ENCODE measurements at regions not wholly inside any gene's neighbourhood (a gene's known extent, or its start where the extent isn't known, plus 50 kb on each side); places are given as distances from the start of the nearest gene placed in this dataset.
"Not testable (repeated sequence)": the region's sequence is repeated elsewhere in the genome, so short reads cannot be mapped to it uniquely, and the experiment has no call there.

GRCh38 chr14:19240387-19240786, 193.8 kb downstream of the POTEG start:
- DNase-seq (ENCODE audit: low read depth in 1 of 2, low spot score in 1 of 2) = not testable (repeated sequence)

GRCh38 chr14:19241451-19241850, 192.7 kb downstream of the POTEG start:
- not testable (repeated sequence) for DNase-seq (ENCODE audit: low read depth in 1 of 2, low spot score in 1 of 2)

DNA sequence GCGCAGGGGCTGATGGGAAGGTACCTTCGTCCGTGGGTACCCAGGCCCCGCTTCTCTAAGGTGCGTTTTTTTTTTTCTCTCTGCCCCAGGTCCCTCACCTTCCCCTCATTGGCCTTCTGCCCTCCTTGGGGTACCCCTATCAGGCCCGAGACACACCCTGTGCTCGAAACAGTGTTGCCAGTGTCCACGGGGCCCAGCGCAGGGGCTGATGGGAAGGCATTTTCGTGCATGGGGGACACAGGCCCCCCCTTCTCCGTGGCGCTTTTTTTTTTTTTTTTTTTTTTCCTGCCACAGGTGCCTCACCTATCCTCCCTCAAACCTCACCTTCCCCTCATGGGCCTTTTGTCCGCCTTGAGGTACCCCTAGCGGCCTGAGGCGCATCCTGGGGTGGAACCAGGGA, 191.6 kb downstream of the POTEG start:
- DNase-seq (ENCODE audit: low read depth in 1 of 2, low spot score in 1 of 2) = not testable (repeated sequence)

GRCh38 chr14:19266908-19267307, 167.2 kb downstream of the POTEG start:
- DNase-seq (ENCODE audit: low read depth in 1 of 2, low spot score in 1 of 2) = not testable (repeated sequence)

GRCh38 chr14:19267636-19268035, 166.5 kb downstream of the POTEG start:
- DNase-seq (ENCODE audit: low read depth in 1 of 2, low spot score in 1 of 2) = not testable (repeated sequence)

- not testable (repeated sequence) for DNase-seq (ENCODE audit: low read depth in 1 of 2, low spot score in 1 of 2)
Observed at GRCh38 chr14:19268047-19268627, 166.0 kb downstream of the POTEG start.

- DNase-seq (ENCODE audit: low read depth in 1 of 2, low spot score in 1 of 2) = not testable (repeated sequence)
Observed at GRCh38 chr14:19272235-19272634, 161.9 kb downstream of the POTEG start.

DNA sequence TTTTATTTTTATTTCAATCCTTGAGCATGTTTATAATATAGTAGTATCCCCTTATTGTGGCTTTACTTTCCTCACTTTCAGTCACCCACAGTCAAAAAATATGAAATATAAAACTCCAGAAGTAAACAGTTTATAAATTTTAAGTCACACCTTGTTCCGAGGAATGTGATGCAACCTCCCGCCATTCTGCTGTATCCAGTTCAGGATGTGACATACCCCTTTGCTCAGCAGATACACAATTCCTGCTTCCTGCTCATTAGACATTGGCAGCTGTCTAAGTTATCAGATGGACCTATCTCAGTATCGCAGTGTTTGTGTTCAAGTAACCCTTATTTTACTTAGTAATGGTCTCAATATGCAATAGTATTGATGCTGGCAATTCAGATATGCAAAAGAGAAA, 144.5 kb downstream of the POTEG start:
- DNase-seq (ENCODE audit: low read depth in 1 of 2, low spot score in 1 of 2) = not testable (repeated sequence)

- not testable (repeated sequence) for DNase-seq (ENCODE audit: low read depth in 1 of 2, low spot score in 1 of 2)
Observed at GRCh38 chr14:19300243-19300642, 133.9 kb downstream of the POTEG start.

GRCh38 chr14:19300838-19301237, 133.3 kb downstream of the POTEG start:
- not testable (repeated sequence) for DNase-seq (ENCODE audit: low read depth in 1 of 2, low spot score in 1 of 2)

GRCh38 chr14:19303844-19304243, 130.3 kb downstream of the POTEG start:
- not testable (repeated sequence) for DNase-seq (ENCODE audit: low read depth in 1 of 2, low spot score in 1 of 2)

GRCh38 chr14:19304442-19304841, 129.7 kb downstream of the POTEG start:
- DNase-seq (ENCODE audit: low read depth in 1 of 2, low spot score in 1 of 2) = not testable (repeated sequence)

DNA sequence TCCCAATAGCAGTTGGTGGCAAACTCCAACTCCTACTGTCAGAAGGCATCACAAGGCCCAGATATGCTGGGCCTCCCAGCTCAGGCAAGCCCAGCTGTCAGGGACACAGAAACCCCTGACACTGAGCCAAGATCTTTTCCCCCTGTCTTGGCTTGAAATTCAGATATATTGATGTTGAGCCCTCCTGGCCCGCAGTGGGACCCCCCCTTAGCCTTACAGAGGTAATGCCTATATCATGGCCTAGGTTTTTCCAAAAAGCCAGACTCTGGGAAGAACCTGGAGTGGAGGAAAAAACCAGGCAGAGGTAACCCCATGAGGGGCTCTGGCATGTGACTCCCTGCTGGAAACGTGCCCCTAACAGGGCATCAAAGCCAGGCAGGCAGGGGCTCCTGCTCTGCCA, 129.2 kb downstream of the POTEG start:
- DNase-seq (ENCODE audit: low read depth in 1 of 2, low spot score in 1 of 2) = not testable (repeated sequence)

DNA sequence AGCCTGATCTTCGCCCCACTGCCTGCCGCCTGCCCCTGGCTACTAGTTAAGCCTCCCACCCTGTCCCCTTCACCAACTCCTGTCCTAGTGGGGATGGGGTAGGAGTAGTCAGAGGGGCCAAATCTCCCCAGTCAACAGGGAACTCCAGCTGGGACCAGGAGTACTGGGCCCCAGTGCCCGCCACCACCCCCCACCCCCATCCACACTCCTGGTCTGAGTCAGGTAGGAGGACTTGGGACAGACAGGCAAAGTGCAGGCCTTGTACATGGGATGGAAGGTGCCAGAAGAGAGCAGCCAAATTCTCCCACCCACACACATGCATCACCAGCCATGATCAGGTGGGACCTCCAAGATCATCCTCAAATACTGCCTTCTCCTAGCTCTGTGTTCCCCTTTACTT, 128.4 kb downstream of the POTEG start:
- not testable (repeated sequence) for DNase-seq (ENCODE audit: low read depth in 1 of 2, low spot score in 1 of 2)

DNA sequence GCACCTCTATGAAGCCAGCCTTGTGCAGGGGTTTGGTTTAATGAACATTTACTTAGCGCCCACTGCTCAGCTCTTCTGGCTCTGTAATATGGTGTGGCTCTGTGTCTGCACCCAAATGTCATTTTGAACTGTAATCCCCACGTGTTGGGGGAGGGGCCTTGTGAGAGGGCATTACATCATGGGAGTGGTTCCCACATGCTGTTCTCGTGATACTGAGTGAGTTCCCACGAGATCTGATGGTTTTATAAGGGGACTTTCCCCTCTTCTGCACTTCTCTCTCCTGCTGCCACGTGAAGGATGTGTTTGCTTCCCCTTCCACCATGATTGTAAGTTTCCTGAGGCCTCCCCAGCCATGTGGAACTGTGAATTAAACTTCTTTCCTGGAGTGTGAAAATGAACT, 127.7 kb downstream of the POTEG start:
- DNase-seq (ENCODE audit: low read depth in 1 of 2, low spot score in 1 of 2) = not testable (repeated sequence)

GRCh38 chr14:19311023-19311422, 123.1 kb downstream of the POTEG start:
- not testable (repeated sequence) for DNase-seq (ENCODE audit: low read depth in 1 of 2, low spot score in 1 of 2)

- not testable (repeated sequence) for DNase-seq (ENCODE audit: low read depth in 1 of 2, low spot score in 1 of 2)
Observed at GRCh38 chr14:19330678-19331077, 103.5 kb downstream of the POTEG start.

DNA sequence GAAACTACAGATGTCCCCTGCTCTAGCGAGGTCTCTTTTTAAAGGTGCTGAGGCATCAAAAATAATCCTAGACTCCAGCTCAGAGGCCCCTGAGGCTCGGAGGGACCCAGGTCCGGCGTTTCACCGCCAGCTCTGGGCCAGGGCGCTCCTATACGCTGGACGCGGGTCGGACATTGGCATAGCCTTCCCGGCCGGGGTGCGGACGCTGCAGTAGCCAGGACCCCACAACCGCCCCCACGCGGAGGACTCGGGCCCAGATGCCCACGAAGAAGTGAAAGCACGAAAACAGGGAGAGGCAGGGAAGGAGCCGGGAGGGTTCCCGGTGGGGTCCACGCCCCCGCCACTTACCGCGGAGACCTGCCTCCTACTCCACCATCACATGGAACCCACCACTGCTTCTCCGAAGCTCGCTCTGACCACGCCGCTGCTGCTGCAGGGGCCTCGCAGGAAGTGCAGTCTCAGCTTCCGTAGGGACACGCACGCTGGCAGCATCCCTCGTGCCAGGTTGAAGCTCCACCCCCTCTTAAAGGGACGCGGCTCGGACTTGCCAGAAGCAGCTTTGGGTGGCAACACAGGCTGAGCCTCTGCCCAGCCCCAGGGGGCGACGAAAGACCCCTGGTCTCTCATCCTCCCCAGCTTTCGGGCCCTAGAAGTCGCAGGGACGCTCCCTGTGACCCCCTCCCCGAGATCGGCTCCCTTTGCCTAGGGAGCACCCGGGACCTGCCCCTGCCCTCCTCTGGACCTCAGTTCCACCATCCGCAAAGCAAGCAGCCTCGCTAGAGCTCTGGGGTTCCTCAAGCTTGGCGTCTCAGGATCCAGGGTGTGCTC, 96.7 kb downstream of the POTEG start:
- DNase-seq (ENCODE audit: low read depth in 1 of 2, low spot score in 1 of 2) = not testable (repeated sequence)

DNA sequence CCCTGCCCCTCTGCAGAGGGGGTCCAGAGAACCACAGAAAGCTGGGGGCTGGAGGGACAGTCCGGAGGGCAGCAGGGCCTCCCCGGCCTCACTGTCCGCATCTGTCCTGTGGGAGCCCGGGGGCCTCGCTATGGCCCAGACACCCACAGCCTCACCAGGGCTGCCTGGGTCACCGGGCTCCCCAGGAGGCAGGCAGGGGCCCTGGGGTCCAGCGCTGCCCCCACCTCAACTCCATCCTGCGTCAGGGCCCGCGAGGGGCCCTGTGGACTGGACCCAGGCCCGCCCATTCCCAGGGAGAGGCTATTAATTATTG, 96.1 kb downstream of the POTEG start:
- DNase-seq (ENCODE audit: low read depth in 1 of 2, low spot score in 1 of 2) = not testable (repeated sequence)

GRCh38 chr14:19340976-19341375, 93.2 kb downstream of the POTEG start:
- DNase-seq (ENCODE audit: low read depth in 1 of 2, low spot score in 1 of 2) = not testable (repeated sequence)

DNA sequence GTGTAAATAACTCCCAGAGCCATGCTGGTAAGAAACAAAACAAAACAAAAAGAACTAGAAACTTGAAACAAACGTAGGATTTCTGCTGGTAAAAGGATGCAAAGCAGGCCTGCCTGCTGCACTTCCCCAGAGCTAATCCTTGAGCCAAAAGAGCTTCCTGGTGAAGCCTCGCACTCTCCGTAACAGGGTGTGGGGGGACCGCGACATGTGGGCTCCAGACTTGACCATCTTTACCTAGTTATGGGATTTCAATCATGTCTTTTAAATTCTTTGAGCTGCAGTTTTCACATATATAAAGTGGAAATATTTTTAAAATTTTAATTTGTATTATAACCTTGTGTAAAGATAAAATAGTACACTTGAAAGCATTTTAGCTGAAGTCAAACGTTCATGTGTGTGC, 92.5 kb downstream of the POTEG start:
- not testable (repeated sequence) for DNase-seq (ENCODE audit: low read depth in 1 of 2, low spot score in 1 of 2)

DNA sequence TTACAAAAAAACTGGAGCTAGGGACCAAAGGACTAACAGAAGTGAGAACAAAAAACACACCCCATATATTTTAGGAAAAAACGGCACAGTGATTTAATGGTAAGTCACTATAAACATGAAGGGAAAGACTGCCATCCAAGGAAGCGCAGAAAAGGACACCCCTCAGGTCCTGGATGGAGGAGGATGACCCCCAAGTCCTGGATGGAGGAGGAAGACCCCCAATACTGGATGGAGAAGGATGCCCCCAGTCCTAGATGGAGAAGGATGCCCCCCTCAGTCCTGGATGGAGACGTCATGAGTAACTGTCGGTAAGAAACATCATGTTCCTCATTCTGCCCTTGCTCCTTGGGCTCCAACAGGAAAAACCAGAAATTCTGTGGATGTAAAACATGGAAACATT, 89.9 kb downstream of the POTEG start:
- DNase-seq (ENCODE audit: low read depth in 1 of 2, low spot score in 1 of 2) = not testable (repeated sequence)

DNA sequence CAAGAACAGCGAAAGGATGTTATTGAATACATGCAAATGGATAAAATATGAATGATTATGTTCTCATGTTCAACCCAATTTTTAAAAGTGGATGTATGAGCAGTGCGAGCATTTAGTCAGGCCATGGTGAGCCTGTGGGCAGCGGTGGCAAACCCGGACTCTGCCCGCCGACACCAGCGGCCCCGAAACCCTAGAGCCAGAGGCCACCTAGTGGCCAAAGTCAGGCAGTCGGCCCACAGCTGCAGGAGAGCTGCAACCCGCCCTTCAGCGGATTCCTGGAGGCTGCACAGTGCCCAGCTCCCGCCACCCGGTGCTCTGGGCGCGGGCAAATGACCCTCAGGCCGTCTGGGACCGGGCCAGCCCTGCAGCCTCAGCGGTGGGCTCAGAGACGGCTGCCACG, 89.5 kb downstream of the POTEG start:
- not testable (repeated sequence) for DNase-seq (ENCODE audit: low read depth in 1 of 2, low spot score in 1 of 2)
